ENCODE measurements at regions not wholly inside any gene's neighbourhood (a gene's known extent, or its start where the extent isn't known, plus 50 kb on each side); places are given as distances from the start of the nearest gene placed in this dataset.

DNA sequence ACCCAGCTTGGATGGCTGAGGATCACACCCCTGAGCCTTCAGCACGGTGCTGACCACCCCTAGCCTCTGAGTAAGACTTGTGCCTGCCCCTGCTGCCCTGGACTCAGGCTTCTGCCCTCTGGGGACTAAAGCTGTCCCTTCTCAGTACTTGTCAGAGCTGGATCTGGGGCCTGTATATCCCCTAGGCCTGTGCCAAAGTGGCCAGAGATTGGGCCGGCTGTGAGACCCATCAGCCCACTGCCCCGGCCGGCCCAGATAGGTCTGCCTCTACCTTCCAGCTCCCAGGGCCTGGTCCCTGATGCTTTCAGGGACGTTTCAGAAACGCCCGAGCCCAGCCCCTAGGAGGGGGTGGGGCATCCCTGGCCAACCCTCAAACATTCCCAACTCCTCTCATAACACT is 137.8 kb downstream of the ZDHHC20 start:
- H3K4me3 ChIP-seq (ENCODE audit: low read depth, low read length), result no peak overlapping the region
- TF ChIP-seq, protein P1, sequence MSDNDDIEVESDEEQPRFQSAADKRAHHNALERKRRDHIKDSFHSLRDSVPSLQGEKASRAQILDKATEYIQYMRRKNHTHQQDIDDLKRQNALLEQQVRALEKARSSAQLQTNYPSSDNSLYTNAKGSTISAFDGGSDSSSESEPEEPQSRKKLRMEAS (IDR thresholded peaks at IDR 0.05; ENCODE audit: low read depth, low read length), result no peak
- no peak for TF ChIP-seq MYC (IDR thresholded peaks at IDR 0.05; ENCODE audit: low read depth, low read length)
- no peak for TF ChIP-seq POLR2A (IDR thresholded peaks at IDR 0.05; ENCODE audit: extremely low read depth, insufficient read length)
- TF ChIP-seq, protein P2, sequence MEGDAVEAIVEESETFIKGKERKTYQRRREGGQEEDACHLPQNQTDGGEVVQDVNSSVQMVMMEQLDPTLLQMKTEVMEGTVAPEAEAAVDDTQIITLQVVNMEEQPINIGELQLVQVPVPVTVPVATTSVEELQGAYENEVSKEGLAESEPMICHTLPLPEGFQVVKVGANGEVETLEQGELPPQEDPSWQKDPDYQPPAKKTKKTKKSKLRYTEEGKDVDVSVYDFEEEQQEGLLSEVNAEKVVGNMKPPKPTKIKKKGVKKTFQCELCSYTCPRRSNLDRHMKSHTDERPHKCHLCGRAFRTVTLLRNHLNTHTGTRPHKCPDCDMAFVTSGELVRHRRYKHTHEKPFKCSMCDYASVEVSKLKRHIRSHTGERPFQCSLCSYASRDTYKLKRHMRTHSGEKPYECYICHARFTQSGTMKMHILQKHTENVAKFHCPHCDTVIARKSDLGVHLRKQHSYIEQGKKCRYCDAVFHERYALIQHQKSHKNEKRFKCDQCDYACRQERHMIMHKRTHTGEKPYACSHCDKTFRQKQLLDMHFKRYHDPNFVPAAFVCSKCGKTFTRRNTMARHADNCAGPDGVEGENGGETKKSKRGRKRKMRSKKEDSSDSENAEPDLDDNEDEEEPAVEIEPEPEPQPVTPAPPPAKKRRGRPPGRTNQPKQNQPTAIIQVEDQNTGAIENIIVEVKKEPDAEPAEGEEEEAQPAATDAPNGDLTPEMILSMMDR (IDR thresholded peaks at IDR 0.05; ENCODE audit: low read depth, low read length), result no peak
- DNase-seq (ENCODE audit: low read depth), result no peak

DNA sequence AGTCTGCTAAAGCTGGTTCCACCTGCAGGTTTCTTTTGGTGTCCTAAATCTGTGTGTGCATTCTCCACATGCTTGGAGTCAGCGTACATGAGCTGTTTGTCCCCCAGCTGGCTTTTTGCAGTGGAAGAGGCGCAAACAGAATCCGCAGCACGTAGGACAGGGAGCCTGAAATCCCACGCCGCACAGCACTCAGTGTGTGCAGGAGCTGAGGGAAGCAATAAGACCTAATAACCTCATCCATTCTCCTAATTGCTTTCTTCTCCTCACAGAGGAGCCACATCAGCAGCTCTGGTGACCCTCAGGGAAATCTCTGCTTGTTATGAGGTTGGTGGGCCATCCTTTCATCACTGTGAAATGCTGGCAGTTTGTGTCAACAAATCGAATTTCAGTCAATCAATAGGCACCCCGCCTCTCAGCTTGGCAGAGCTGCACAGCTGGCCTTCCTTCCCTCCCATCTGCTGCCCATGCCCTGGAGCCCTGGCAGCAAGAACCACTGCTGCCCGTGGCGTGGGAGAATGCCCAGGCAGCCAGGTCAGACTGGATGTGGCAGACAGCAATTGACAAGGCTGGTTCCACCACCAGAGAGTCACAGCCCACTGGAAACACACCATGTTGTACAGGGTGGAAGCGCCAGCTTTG is 136.7 kb downstream of the ZDHHC20 start:
- DNase-seq (ENCODE audit: low read depth), result no peak
- H3K4me3 ChIP-seq (ENCODE audit: low read depth, low read length), result no peak overlapping the region
- TF ChIP-seq, protein P2 (IDR thresholded peaks at IDR 0.05; ENCODE audit: low read depth, low read length), result no peak
- TF ChIP-seq MYC (IDR thresholded peaks at IDR 0.05; ENCODE audit: low read depth, low read length), result no peak
- TF ChIP-seq, protein P1 (IDR thresholded peaks at IDR 0.05; ENCODE audit: low read depth, low read length), result no peak
- no peak for TF ChIP-seq POLR2A (IDR thresholded peaks at IDR 0.05; ENCODE audit: extremely low read depth, insufficient read length)

Measured in NB4 (cell line).